H9 (cell line): ENCODE measurements at regions not wholly inside any gene's neighbourhood (a gene's known extent, or its start where the extent isn't known, plus 50 kb on each side); places are given as distances from the start of the nearest gene placed in this dataset.

ENCODE experiments used
- DNase-seq: peaks from one replicate; pipeline ENCODE4 v3.0.0-alpha.2; 2017
- H2AFZ ChIP-seq: one replicate; pipeline ENCODE4 v1.6.1; 2013; ENCODE audit warnings: mild to moderate bottlenecking, low read length, control low read depth, moderate library complexity
- H2AK5ac ChIP-seq: 2 replicates; pipeline ENCODE4 v1.6.1; 2013; ENCODE audit warnings: low read length, control low read depth, mixed read lengths; ENCODE audit not compliant: insufficient read length
- H2BK120ac ChIP-seq: one replicate; pipeline ENCODE4 v1.6.1; 2013; ENCODE audit warnings: low read depth, mild to moderate bottlenecking, low read length, control low read depth, inconsistent platforms; ENCODE audit not compliant: poor library complexity, severe bottlenecking
- H2BK12ac ChIP-seq: 2 replicates; pipeline ENCODE4 v1.6.1; 2013; ENCODE audit warnings: low read length, control low read depth, mixed read lengths, low read depth; ENCODE audit not compliant: insufficient read length
- H2BK15ac ChIP-seq: 2 replicates; pipeline ENCODE4 v1.6.1; 2013; ENCODE audit warnings: low read depth, low read length, control low read depth
- H2BK20ac ChIP-seq: one replicate; pipeline ENCODE4 v1.6.1; 2013; ENCODE audit warnings: low read depth, mild to moderate bottlenecking, low read length, control low read depth, inconsistent platforms; ENCODE audit not compliant: poor library complexity, severe bottlenecking
- H2BK5ac ChIP-seq: 2 replicates; pipeline ENCODE4 v1.6.1; 2013; ENCODE audit warnings: low read length, control low read depth, mixed read lengths; ENCODE audit not compliant: insufficient read length
- H3K14ac ChIP-seq: 2 replicates; pipeline ENCODE4 v1.6.1; 2013; ENCODE audit warnings: low read length, control low read depth; ENCODE audit not compliant: insufficient read depth
- H3K18ac ChIP-seq: 2 replicates; pipeline ENCODE4 v1.6.1; 2013; ENCODE audit warnings: low read depth, mild to moderate bottlenecking, mixed read lengths, low read length, control low read depth; ENCODE audit not compliant: insufficient read length
- H3K23ac ChIP-seq: 2 replicates; pipeline ENCODE4 v1.6.1; 2013; ENCODE audit warnings: low read length, control low read depth, mixed read lengths, low read depth; ENCODE audit not compliant: insufficient read length
- H3K23me2 ChIP-seq: 2 replicates; pipeline ENCODE4 v1.6.1; 2013; ENCODE audit warnings: low read depth, mild to moderate bottlenecking, mixed read lengths, low read length, control low read depth; ENCODE audit not compliant: insufficient read length, poor library complexity, severe bottlenecking
- H3K27ac ChIP-seq: 2 replicates; pipeline ENCODE4 v1.5.1; 2013; ENCODE audit warnings: low read length, control low read depth, mixed read lengths, low read depth; ENCODE audit not compliant: insufficient read length
- H3K27me3 ChIP-seq: 2 replicates; pipeline ENCODE4 v1.6.1; 2013; ENCODE audit warnings: low read length, control low read depth, inconsistent platforms; ENCODE audit not compliant: insufficient read depth
- H3K4ac ChIP-seq: 2 replicates; pipeline ENCODE4 v1.6.1; 2013; ENCODE audit warnings: low read depth, mild to moderate bottlenecking, control low read depth, inconsistent platforms, low read length, moderate library complexity
- H3K4me1 ChIP-seq: 2 replicates; pipeline ENCODE4 v1.6.1; 2013; ENCODE audit warnings: low read length, control low read depth, inconsistent platforms; ENCODE audit not compliant: insufficient read depth
- H3K4me2 ChIP-seq: 2 replicates; pipeline ENCODE4 v1.6.1; 2013; ENCODE audit warnings: low read length, control low read depth, mixed read lengths; ENCODE audit not compliant: insufficient read length, insufficient read depth
- H3K56ac ChIP-seq: 2 replicates; pipeline ENCODE4 v1.6.1; 2013; ENCODE audit warnings: low read depth, mild to moderate bottlenecking, mixed read lengths, low read length, control low read depth; ENCODE audit not compliant: insufficient read length
- H3K79me1 ChIP-seq: 2 replicates; pipeline ENCODE4 v1.6.1; 2013; ENCODE audit warnings: low read depth, mild to moderate bottlenecking, moderate library complexity, low read length, control low read depth, inconsistent platforms; ENCODE audit not compliant: insufficient read depth, poor library complexity, severe bottlenecking
- H3K79me2 ChIP-seq: 2 replicates; pipeline ENCODE4 v1.6.1; 2013; ENCODE audit warnings: low read length, control low read depth, inconsistent platforms; ENCODE audit not compliant: insufficient read depth
- H3K9ac ChIP-seq: 2 replicates; pipeline ENCODE4 v1.6.1; 2013; ENCODE audit warnings: low read length, control low read depth, mixed read lengths; ENCODE audit not compliant: insufficient read length; ENCODE audit errors: extremely low read depth
- H3K9me3 ChIP-seq: one replicate; pipeline ENCODE4 v1.6.1; 2013; ENCODE audit warnings: low read depth, low read length, inconsistent platforms; ENCODE audit not compliant: control insufficient read depth
- H3T11ph ChIP-seq: one replicate; pipeline ENCODE4 v1.6.1; 2013; ENCODE audit warnings: mild to moderate bottlenecking, low read length, control low read depth, inconsistent platforms
- H4K20me1 ChIP-seq: one replicate; pipeline ENCODE4 v1.6.1; 2013; ENCODE audit not compliant: control insufficient read depth, insufficient read length, insufficient read depth
- H4K5ac ChIP-seq: 2 replicates; pipeline ENCODE4 v1.6.1; 2013; ENCODE audit warnings: low read depth, mild to moderate bottlenecking, mixed read lengths, low read length, control low read depth; ENCODE audit not compliant: insufficient read length
- H4K8ac ChIP-seq: replicated peaks from 2 replicates; pipeline ENCODE4 v1.6.1; 2013; ENCODE audit warnings: low read length, control low read depth, mixed read lengths, low read depth; ENCODE audit not compliant: insufficient read length
- H4K91ac ChIP-seq: 2 replicates; pipeline ENCODE4 v1.6.1; 2013; ENCODE audit warnings: low read depth, mild to moderate bottlenecking, moderate library complexity, mixed read lengths, low read length, control low read depth; ENCODE audit not compliant: insufficient read length
- H3K27ac Mint-ChIP-seq, 3 experiments: 2 replicates in 2 of 3; 3 replicates in 1 of 3; pipeline ENCODE4 v1.8.0; 2020 to 2021; ENCODE audit warnings: mixed read lengths in 3 of 3, mild to moderate bottlenecking in 1 of 3, moderate library complexity in 1 of 3
- H3K27me3 Mint-ChIP-seq: 2 replicates; pipeline ENCODE4 v1.8.0; 2021; ENCODE audit warnings: low read depth, mild to moderate bottlenecking, moderate library complexity, mixed read lengths
- H3K36me3 Mint-ChIP-seq, 3 experiments: 2 replicates in 2 of 3; 3 replicates in 1 of 3; pipeline ENCODE4 v1.8.0; 2020 to 2021; ENCODE audit warnings: low read depth in 3 of 3, mixed read lengths in 3 of 3; ENCODE audit not compliant: insufficient read depth in 1 of 3
- H3K4me1 Mint-ChIP-seq, 2 experiments: 2 replicates each; pipeline ENCODE4 v1.8.0; 2020; ENCODE audit warnings: mixed read lengths in 2 of 2
- H3K4me3 Mint-ChIP-seq, 2 experiments: 2 replicates in 1 of 2; 3 replicates in 1 of 2; pipeline ENCODE4 v1.8.0; 2020 to 2021; ENCODE audit warnings: mild to moderate bottlenecking in 2 of 2, mixed read lengths in 2 of 2, moderate library complexity in 1 of 2
- H3K9me3 Mint-ChIP-seq, 2 experiments: 2 replicates in 1 of 2; 3 replicates in 1 of 2; pipeline ENCODE4 v1.8.0; 2020; ENCODE audit warnings: mild to moderate bottlenecking in 2 of 2, mixed read lengths in 2 of 2, moderate library complexity in 1 of 2
- WGBS: extraction: QIAGEN DNeasy Blood & Tissue Kit; methylation state at CpG from one replicate; pipeline ENCODE4 v1.1.7; 2013; ENCODE audit warnings: missing lambda C conversion rate, low lambda C conversion rate, mixed read lengths; ENCODE audit not compliant: insufficient read length; ENCODE audit errors: extremely low coverage; 5-methylcytosine and 5-hydroxymethylcytosine counted together
- TF ChIP-seq, protein P1 (sequence below): fragments of 200-600 bp; sonication (generic); conservative IDR thresholded peaks from 3 replicates; pipeline ENCODE4 v1.8.0; 2021; ENCODE audit warnings: antibody characterized with exemption, mild to moderate bottlenecking

DNA sequence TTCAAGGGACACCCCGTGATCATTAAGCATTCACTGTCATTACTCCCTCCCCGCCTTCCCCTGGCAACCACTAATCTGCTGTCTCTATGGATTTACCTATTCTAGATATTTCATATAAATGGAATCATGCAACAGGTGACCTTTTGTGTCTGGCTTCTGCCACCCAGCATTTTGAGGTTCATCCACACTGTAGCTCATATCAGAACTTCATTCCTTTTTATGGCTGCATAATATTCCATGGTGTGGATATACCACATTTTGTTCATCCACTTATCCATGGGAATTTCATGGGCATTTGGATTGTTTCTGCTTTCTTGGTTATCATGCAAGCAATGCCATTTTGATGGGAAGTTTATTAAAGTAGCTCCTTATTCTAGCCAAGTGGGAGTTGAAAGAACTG, 184.2 kb upstream of the VASH1 start:
- Histone ChIP-seq H2AFZ (no peak overlapping the region), H3K9me3 (no peaks in the 10 kb centered on the region), H3K14ac (no peak overlapping the region), H3T11ph (no peak overlapping the region), H4K8ac (no peak overlapping the region), H3K4me1 (no peaks in the 10 kb centered on the region), H2AK5ac (no peak overlapping the region), H3K23me2 (no peaks in the 10 kb centered on the region), H2BK15ac (no peak overlapping the region), H3K23ac (no peak overlapping the region), H3K4me2 (no peak overlapping the region), H3K4ac (no peak overlapping the region), H2BK20ac (no peak overlapping the region), H3K18ac (no peak overlapping the region), H2BK12ac (no peak overlapping the region), H3K27ac (no peak overlapping the region), H4K20me1 (no peaks in the 10 kb centered on the region), H2BK5ac (no peak overlapping the region), H3K56ac (no peak overlapping the region), H3K79me2 (no peaks in the 10 kb centered on the region), H3K27me3 (no peaks in the 10 kb centered on the region), H4K91ac (no peak overlapping the region), H4K5ac (no peak overlapping the region), H3K9ac (no peak overlapping the region), H2BK120ac (no peak overlapping the region), H3K79me1 (no peaks in the 10 kb centered on the region)
- H3K4me3 Mint-ChIP-seq, result no peak overlapping the region
- no peak for DNase-seq
- H3K9me3 Mint-ChIP-seq, result no peaks in the 10 kb centered on the region; a peak in 2 of 5 replicates
- H3K27ac Mint-ChIP-seq, result no peak overlapping the region
- H3K27me3 Mint-ChIP-seq, result no peaks in the 10 kb centered on the region
- peaks cover under 1 to 1% of the 10 kb centered on the region in 2 experiments; a peak in 1 of 4 replicates for H3K4me1 Mint-ChIP-seq
- TF ChIP-seq, protein P1, sequence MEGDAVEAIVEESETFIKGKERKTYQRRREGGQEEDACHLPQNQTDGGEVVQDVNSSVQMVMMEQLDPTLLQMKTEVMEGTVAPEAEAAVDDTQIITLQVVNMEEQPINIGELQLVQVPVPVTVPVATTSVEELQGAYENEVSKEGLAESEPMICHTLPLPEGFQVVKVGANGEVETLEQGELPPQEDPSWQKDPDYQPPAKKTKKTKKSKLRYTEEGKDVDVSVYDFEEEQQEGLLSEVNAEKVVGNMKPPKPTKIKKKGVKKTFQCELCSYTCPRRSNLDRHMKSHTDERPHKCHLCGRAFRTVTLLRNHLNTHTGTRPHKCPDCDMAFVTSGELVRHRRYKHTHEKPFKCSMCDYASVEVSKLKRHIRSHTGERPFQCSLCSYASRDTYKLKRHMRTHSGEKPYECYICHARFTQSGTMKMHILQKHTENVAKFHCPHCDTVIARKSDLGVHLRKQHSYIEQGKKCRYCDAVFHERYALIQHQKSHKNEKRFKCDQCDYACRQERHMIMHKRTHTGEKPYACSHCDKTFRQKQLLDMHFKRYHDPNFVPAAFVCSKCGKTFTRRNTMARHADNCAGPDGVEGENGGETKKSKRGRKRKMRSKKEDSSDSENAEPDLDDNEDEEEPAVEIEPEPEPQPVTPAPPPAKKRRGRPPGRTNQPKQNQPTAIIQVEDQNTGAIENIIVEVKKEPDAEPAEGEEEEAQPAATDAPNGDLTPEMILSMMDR, result no peak
- no CpG with 5 or more reads among the region's 2 CpGs for WGBS
- 0 out of 7 replicates have a peak, but pooled peaks cover 0 to 4% (median 0%) of the 10 kb centered on the region in 3 experiments for H3K36me3 Mint-ChIP-seq
